Upper lobe of right lung (tissue), 1 donor: ENCODE measurements at regions not wholly inside any gene's neighbourhood (a gene's known extent, or its start where the extent isn't known, plus 50 kb on each side); places are given as distances from the start of the nearest gene placed in this dataset.

Source experiments
- ATAC-seq: fragments of 200-7000 bp; cut with Tn5 transposase; one replicate; pipeline ENCODE4 v1.9.1; 2020; ENCODE audit warnings: mild to moderate bottlenecking, moderate library complexity
- DNase-seq: peaks from one replicate; pipeline ENCODE4 v3.0.0-alpha.2; 2020
- H3K27ac ChIP-seq: fragments of 200-600 bp; one replicate; pipeline ENCODE4 v1.8.0; 2022
- H3K27me3 ChIP-seq: fragments of 200-600 bp; one replicate; pipeline ENCODE4 v1.8.0; 2022; ENCODE audit warnings: mild to moderate bottlenecking
- H3K36me3 ChIP-seq: fragments of 200-600 bp; one replicate; pipeline ENCODE4 v1.8.0; 2022
- H3K4me1 ChIP-seq: fragments of 200-600 bp; one replicate; pipeline ENCODE4 v1.8.0; 2022
- H3K4me3 ChIP-seq: fragments of 200-600 bp; one replicate; pipeline ENCODE4 v1.8.0; 2022; ENCODE audit warnings: mild to moderate bottlenecking
- H3K9me3 ChIP-seq: fragments of 200-600 bp; one replicate; pipeline ENCODE4 v1.8.0; 2022
- CTCF ChIP-seq: fragments of 200-600 bp; IDR thresholded peaks from one replicate; pipeline ENCODE4 v1.8.0; 2022; ENCODE audit warnings: antibody characterized with exemption
- intact Hi-C: fragments of 100-400 bp; cut with DNase I; formaldehyde crosslinking; loops from one replicate; pipeline ENCODE4 v1.11.0; 2022
- donor health status: DM: no; HTN: yes; CAD: no; lungs with severe emphysema.

GRCh38 chr1:188888386-188888785 is 1589.3 kb downstream of the BRINP3 start:
- ATAC-seq (no peak), DNase-seq (no peak)
- Histone ChIP-seq H3K4me3 (no peak overlapping the region), H3K4me1 (no peaks in the 10 kb centered on the region), H3K9me3 (no peaks in the 10 kb centered on the region), H3K27me3 (no peaks in the 10 kb centered on the region), H3K27ac (no peak overlapping the region), H3K36me3 (no peaks in the 10 kb centered on the region)
- intact Hi-C loops: no loop called here
- no peak for TF ChIP-seq CTCF

- no peak for TF ChIP-seq CTCF
- intact Hi-C loops: no loop called here
- no peak overlapping the region for H3K4me3 ChIP-seq
- no peaks in the 10 kb centered on the region for H3K36me3 ChIP-seq
- no peaks in the 10 kb centered on the region for H3K9me3 ChIP-seq
- H3K27me3 ChIP-seq: no peaks in the 10 kb centered on the region
- no peaks in the 10 kb centered on the region for H3K4me1 ChIP-seq
- no peak overlapping the region for H3K27ac ChIP-seq
- DNase-seq (no peak), ATAC-seq (no peak)
Measured at GRCh38 chr1:188889166-188889565, 1588.5 kb downstream of the BRINP3 start.

GRCh38 chr1:188891958-188892357 is 1585.7 kb downstream of the BRINP3 start:
- no peak for ATAC-seq
- Histone ChIP-seq H3K4me1 (no peaks in the 10 kb centered on the region), H3K27me3 (no peaks in the 10 kb centered on the region), H3K9me3 (no peaks in the 10 kb centered on the region), H3K4me3 (no peak overlapping the region), H3K27ac (no peak overlapping the region), H3K36me3 (no peaks in the 10 kb centered on the region)
- TF ChIP-seq CTCF: no peak
- no peak for DNase-seq
- intact Hi-C loops: no loop called here

- Histone ChIP-seq H3K9me3 (no peaks in the 10 kb centered on the region), H3K27ac (no peak overlapping the region), H3K36me3 (no peaks in the 10 kb centered on the region), H3K4me3 (no peak overlapping the region), H3K27me3 (no peaks in the 10 kb centered on the region), H3K4me1 (no peaks in the 10 kb centered on the region)
- DNase-seq (no peak), ATAC-seq (no peak)
- no peak for TF ChIP-seq CTCF
- intact Hi-C loops: no loop called here
Measured at GRCh38 chr1:188895611-188896010, 1582.1 kb downstream of the BRINP3 start.

GRCh38 chr1:188903241-188903640 is 1574.4 kb downstream of the BRINP3 start:
- no peak for ATAC-seq
- intact Hi-C loops: no loop called here

More at GRCh38 chr1:188903241-188903640, 1574.4 kb downstream of the BRINP3 start:
- Histone ChIP-seq H3K27me3 (no peaks in the 10 kb centered on the region), H3K4me3 (no peak overlapping the region), H3K9me3 (no peaks in the 10 kb centered on the region), H3K36me3 (no peaks in the 10 kb centered on the region), H3K4me1 (no peaks in the 10 kb centered on the region), H3K27ac (no peak overlapping the region)
- no peak for DNase-seq
- TF ChIP-seq CTCF: no peak
